Hypothalamus (tissue), 51 donors: ENCODE measurements at regions not wholly inside any gene's neighbourhood (a gene's known extent, or its start where the extent isn't known, plus 50 kb on each side); places are given as distances from the start of the nearest gene placed in this dataset.

Experiments used
- DNase-seq, 51 donors: peaks; one replicate each; lab custom pipeline; 2025; lab: John Stamatoyannopoulos, UW

DNA sequence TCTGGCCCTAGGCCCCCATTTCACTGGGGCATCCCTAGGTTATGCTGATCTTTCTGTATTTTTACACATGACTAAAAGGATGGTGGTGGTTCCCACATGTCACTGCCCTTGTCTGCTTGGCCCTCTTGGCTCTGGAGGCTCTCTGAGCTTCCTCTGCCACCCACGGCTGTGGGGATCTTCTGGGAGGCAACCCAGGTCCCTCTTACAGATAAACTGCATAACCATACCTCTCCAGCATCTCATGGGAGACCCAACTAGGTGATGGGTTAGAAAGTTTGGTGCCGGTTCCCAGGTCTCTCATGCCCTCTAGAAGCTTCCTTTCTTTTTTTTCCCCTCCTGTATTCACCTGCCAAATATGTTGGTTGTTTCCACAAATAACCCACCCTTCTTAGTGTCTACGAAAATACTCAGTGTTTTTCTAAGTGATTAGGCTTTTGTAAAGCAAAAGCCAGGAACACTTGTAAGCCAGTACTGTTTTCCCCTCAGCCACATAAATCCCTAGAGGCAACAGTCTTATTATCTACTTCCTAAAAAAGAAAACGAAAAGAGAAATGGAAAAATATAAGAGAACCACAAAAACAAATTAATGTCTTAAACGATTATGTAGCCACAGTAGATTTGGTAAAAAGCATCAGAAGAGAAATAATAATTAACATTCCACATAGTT, 71.7 kb upstream of the SMLR1 start:
- no peak for DNase-seq

GRCh38 chr6:130756824-130757223, 70.4 kb upstream of the SMLR1 start:
- DNase-seq, result no peak

DNA sequence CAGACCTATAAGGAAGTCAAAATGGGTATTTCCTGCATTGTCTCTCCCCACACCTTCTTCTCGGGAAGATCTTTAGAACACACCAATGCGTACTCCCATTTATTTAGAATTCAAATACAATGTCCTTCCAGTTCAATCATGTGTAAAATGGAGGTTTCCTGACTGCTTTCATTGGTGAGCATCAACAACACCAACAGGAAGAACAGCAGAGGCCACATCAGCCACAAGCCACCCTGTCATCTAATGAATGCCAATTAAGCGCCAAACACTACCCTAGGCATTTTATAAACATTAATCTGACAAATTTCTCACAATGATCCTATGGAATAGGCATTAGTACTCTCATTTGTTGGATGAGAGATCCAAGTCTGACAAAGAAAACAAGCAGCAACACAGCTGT, 68.4 kb upstream of the SMLR1 start:
- DNase-seq, result no peak

- DNase-seq, result no peak
These were observed 67.2 kb upstream of the SMLR1 start for GRCh38 chr6:130760006-130760405.

GRCh38 chr6:130761286-130761685, 65.9 kb upstream of the SMLR1 start:
- no peak for DNase-seq

DNA sequence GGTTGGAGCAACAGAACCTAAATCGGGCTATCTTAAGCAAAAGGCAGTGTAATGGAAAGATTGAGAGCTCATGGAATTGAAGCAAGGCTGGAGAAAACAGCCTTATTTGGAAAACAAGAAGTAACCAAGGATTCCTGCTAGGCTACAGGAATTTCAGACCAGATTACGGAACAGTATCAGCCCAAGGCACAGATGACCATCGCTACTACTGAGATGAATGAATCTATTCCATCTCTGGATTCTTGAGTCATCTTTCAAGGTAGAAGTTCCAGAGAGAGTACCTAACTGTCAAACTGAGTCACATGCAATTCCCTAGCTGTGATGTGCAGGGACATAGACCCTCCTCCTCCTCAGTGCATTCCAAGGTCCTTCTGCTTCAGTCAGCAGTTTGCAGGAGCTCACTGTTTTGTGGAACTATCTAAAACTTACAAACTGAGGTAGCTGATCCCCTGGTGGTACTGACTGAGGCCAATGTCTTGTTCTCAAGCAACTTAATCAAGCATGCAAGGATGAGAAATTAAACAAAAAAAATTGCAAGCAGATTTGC, 62.0 kb upstream of the SMLR1 start:
- DNase-seq, result no peak

- no peak for DNase-seq
These were observed 60.7 kb upstream of the SMLR1 start for GRCh38 chr6:130766239-130767144.

DNA sequence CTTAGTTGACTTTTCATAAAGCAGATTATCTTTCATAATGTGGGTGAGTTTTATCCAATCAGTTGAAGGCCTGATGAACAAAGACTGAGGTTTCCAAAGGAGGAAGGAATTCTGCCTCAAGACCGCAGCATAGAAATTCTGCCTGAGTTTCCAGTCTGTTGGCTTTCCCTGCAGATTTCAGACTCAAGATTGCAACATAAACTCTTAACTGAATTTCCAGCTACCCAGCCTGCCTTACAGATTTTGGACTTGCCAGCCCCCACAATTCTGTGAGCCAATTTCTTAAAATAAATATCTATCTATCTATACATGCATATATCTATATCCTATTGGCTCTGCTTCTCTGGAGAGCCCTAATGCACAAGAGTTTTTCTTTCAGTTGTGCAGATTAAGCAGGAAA, 57.3 kb upstream of the SMLR1 start:
- no peak for DNase-seq

GRCh38 chr6:130771741-130772140, 55.5 kb upstream of the SMLR1 start:
- DNase-seq, result no peak

DNA sequence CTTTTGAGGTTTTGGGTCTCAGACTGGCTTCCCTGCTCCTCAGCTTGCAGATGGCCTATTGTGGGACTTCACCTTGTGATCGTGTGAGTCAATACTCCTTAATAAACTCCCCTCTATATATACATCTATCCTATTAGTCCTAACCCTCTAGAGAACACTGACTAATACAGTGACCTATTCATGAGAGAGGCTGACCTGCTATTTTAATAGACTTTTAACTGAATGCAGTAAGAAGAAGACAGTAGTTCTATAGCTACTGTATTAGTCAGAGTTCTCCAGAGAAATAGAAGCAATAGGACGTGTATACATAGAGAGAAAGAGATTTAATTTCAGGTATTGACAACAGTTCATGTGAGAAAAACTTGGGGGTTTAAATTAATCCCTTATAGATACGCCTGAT, 53.3 kb upstream of the SMLR1 start:
- no peak for DNase-seq

DNA sequence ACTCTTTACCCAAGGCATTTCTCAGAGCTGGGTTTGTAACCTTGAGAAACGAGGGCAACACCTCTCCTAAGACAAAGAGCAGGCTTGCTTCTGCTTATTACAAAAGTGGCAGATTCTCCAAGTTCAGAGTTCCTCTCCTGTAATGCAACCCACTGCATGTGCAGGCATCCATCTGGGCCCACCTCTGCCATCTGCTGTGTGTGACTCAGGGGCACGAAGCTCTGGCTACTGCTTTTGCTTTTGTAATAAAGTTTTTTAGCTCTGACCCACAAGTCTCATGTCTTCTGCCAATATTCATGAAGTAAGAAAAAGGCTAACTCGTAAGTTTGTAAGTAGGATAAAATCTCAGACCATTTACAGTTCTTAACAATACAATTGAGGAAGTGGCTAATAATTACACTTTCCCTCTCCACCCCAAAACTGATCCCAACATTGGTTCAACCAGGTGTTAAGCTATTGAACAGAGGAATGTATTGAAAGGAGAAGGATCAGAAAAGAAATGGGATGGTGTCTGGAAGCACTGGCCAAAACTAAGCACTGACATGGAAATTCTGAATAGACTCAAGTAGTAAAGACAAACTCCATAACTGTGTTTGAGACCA, 51.7 kb upstream of the SMLR1 start:
- peak in 1 of 51 donors; percentile 8 for DNase-seq

DNA sequence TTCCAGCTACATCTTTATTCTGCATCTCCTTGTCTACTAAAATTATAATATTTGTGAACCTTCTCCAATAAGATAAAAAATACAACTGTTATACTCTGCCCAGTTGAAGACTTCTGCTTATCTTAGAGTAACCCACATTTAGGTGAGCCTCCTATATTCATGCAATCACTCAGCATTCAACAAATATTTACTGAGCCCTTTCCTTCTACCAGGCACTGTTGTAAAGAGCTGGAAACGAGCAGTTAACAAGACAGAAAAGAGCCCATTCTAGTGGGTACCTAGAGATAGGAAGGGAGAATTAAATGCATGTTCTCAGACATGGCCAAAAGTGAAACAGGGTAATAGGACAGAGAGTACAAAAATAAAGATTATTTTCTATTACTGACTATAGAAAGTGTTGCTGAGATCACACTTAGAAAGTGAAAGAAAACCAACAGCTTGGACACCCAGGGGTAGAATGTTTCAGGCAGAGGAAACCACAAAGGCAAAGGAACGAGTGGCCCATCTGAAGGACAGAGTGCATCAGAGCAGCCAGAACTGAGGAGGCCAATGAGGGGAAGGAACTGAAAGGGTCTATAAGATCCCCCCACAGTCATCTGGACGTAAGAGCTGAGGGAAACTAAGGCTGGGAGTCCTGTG, 50.8 kb upstream of the SMLR1 start:
- DNase-seq, result no peak
